ENCODE measurements at regions not wholly inside any gene's neighbourhood (a gene's known extent, or its start where the extent isn't known, plus 50 kb on each side); places are given as distances from the start of the nearest gene placed in this dataset.

- Histone ChIP-seq H3K27ac (no peak overlapping the region), H3F3A (ENCODE audit: insufficient read depth, low read depth) (no peaks in the 10 kb centered on the region), H3K4me3 (no peak overlapping the region), H3K36me3 (ENCODE audit: low read depth) (no peaks in the 10 kb centered on the region), H3K4me1 (replicated peaks; ENCODE audit: insufficient read depth) (no peaks in the 10 kb centered on the region), H3K27me3 (ENCODE audit: insufficient read depth, low read depth) (no peaks in the 10 kb centered on the region), H3K9me3 (ENCODE audit: insufficient read depth, low read depth) (no peaks in the 10 kb centered on the region), H4K20me1 (ENCODE audit: insufficient read depth) (no peaks in the 10 kb centered on the region), H3K4me2 (no peak overlapping the region), H2AFZ (no peak overlapping the region; the same call in 1 of the 2 replicates), H3K9me2 (ENCODE audit: insufficient read depth) (no peaks in the 10 kb centered on the region), H3K79me2 (ENCODE audit: low read depth) (no peaks in the 10 kb centered on the region)
- intact Hi-C loops (cut with micrococcal nuclease; ENCODE audit: unreplicated experiment): no loop called here
- TF ChIP-seq, protein P1, sequence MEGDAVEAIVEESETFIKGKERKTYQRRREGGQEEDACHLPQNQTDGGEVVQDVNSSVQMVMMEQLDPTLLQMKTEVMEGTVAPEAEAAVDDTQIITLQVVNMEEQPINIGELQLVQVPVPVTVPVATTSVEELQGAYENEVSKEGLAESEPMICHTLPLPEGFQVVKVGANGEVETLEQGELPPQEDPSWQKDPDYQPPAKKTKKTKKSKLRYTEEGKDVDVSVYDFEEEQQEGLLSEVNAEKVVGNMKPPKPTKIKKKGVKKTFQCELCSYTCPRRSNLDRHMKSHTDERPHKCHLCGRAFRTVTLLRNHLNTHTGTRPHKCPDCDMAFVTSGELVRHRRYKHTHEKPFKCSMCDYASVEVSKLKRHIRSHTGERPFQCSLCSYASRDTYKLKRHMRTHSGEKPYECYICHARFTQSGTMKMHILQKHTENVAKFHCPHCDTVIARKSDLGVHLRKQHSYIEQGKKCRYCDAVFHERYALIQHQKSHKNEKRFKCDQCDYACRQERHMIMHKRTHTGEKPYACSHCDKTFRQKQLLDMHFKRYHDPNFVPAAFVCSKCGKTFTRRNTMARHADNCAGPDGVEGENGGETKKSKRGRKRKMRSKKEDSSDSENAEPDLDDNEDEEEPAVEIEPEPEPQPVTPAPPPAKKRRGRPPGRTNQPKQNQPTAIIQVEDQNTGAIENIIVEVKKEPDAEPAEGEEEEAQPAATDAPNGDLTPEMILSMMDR (conservative IDR thresholded peaks at IDR 0.05): no peak
- TF ChIP-seq EZH2 (IDR thresholded peaks at IDR 0.05; ENCODE audit: low read depth): no peak
- BruUV-seq (replicated peaks): no TSS peak
- no peak for DNase-seq
- POLR2A ChIA-PET (ENCODE audit: unreplicated experiment): no interaction called here
- CTCF ChIA-PET: no interaction called here
Measured at GRCh38 chr2:123546353-123546752, 478.7 kb upstream of the CNTNAP5 start.

- no TSS peak for BruUV-seq (replicated peaks)
- ChIA-PET POLR2A (ENCODE audit: unreplicated experiment) (no interaction called here), CTCF (no interaction called here)
Measured at GRCh38 chr2:123563515-123563914, 461.6 kb upstream of the CNTNAP5 start.

GRCh38 chr2:123566291-123566946 is 458.7 kb upstream of the CNTNAP5 start:
- no peaks in the 10 kb centered on the region for H3F3A ChIP-seq (ENCODE audit: insufficient read depth, low read depth)
- no peak overlapping the region for H3K4me3 ChIP-seq
- no peaks in the 10 kb centered on the region for H3K36me3 ChIP-seq (ENCODE audit: low read depth)
- H3K4me2 ChIP-seq: no peak overlapping the region
- TF ChIP-seq, protein P1 (conservative IDR thresholded peaks at IDR 0.05): no peak
- TF ChIP-seq EZH2 (IDR thresholded peaks at IDR 0.05; ENCODE audit: low read depth): no peak
- no peaks in the 10 kb centered on the region for H3K4me1 ChIP-seq (replicated peaks; ENCODE audit: insufficient read depth)
- no TSS peak for BruUV-seq (replicated peaks)
- no peak overlapping the region for H2AFZ ChIP-seq
- H3K9me2 ChIP-seq (ENCODE audit: insufficient read depth): no peaks in the 10 kb centered on the region
- intact Hi-C loops (cut with micrococcal nuclease; ENCODE audit: unreplicated experiment): no loop called here
- H3K27ac ChIP-seq: no peak overlapping the region
- no peaks in the 10 kb centered on the region for H4K20me1 ChIP-seq (ENCODE audit: insufficient read depth)
- H3K27me3 ChIP-seq (ENCODE audit: insufficient read depth, low read depth): no peaks in the 10 kb centered on the region
- no peaks in the 10 kb centered on the region for H3K9me3 ChIP-seq (ENCODE audit: insufficient read depth, low read depth)
- no peak for DNase-seq
- ChIA-PET CTCF (no interaction called here), POLR2A (ENCODE audit: unreplicated experiment) (no interaction called here)
- H3K79me2 ChIP-seq (ENCODE audit: low read depth): no peaks in the 10 kb centered on the region

More at GRCh38 chr2:123563515-123563914, 461.6 kb upstream of the CNTNAP5 start:
- no peak overlapping the region for H3K27ac ChIP-seq
- TF ChIP-seq, protein P1 (conservative IDR thresholded peaks at IDR 0.05): no peak
- TF ChIP-seq EZH2 (IDR thresholded peaks at IDR 0.05; ENCODE audit: low read depth): no peak
- no peaks in the 10 kb centered on the region for H3K79me2 ChIP-seq (ENCODE audit: low read depth)
- no peak overlapping the region for H3K4me3 ChIP-seq
- H3K4me2 ChIP-seq: no peak overlapping the region
- H3K9me2 ChIP-seq (ENCODE audit: insufficient read depth): no peaks in the 10 kb centered on the region
- DNase-seq: no peak
- H3K36me3 ChIP-seq (ENCODE audit: low read depth): no peaks in the 10 kb centered on the region
- H4K20me1 ChIP-seq (ENCODE audit: insufficient read depth): no peaks in the 10 kb centered on the region
- no peaks in the 10 kb centered on the region for H3K4me1 ChIP-seq (replicated peaks; ENCODE audit: insufficient read depth)
- H3F3A ChIP-seq (ENCODE audit: insufficient read depth, low read depth): no peaks in the 10 kb centered on the region
- no peaks in the 10 kb centered on the region for H3K27me3 ChIP-seq (ENCODE audit: insufficient read depth, low read depth)
- intact Hi-C loops (cut with micrococcal nuclease; ENCODE audit: unreplicated experiment): no loop called here
- no peaks in the 10 kb centered on the region for H3K9me3 ChIP-seq (ENCODE audit: insufficient read depth, low read depth)
- H2AFZ ChIP-seq: no peak overlapping the region

Data from PC-9 (cell line).